CD14-positive monocyte (primary cell): ENCODE measurements at regions not wholly inside any gene's neighbourhood (a gene's known extent, or its start where the extent isn't known, plus 50 kb on each side); places are given as distances from the start of the nearest gene placed in this dataset.

Source experiments
- DNase-seq, 3 donors: peaks; one replicate each; pipeline ENCODE4 v3.0.0-alpha.2; 2011 to 2022
- H2AFZ ChIP-seq: 2 replicates; pipeline ENCODE4 v1.6.0; 2012; ENCODE audit warnings: mild to moderate bottlenecking, low read depth, low read length, inconsistent platforms; ENCODE audit not compliant: insufficient read depth, poor library complexity, severe bottlenecking
- H3K27ac ChIP-seq, 2 donors: 1 replicate in 1 of 2; 2 replicates in 1 of 2; pipeline ENCODE4 v1.5.1; 2012 to 2013; ENCODE audit warnings: low read length in 2 of 2, control low read depth in 1 of 2, inconsistent platforms in 1 of 2, low read depth in 1 of 2, mild to moderate bottlenecking in 1 of 2
- H3K27me3 ChIP-seq, 2 donors: one replicate each; pipeline versions ENCODE4 v1.6.0 to v1.6.1; 2011 to 2013; ENCODE audit warnings: low read length in 2 of 2; ENCODE audit not compliant: control insufficient read depth in 2 of 2, insufficient read depth in 2 of 2
- H3K36me3 ChIP-seq, 2 donors: replicated peaks in 1 of 2; 1 replicate in 1 of 2; 2 replicates in 1 of 2; pipeline versions ENCODE4 v1.5.1 to v1.6.1; 2012 to 2013; ENCODE audit warnings: low read length in 2 of 2, control low read depth in 1 of 2, inconsistent platforms in 1 of 2, mild to moderate bottlenecking in 1 of 2; ENCODE audit not compliant: insufficient read depth in 2 of 2, control insufficient read depth in 1 of 2
- H3K4me1 ChIP-seq, 2 donors: 1 replicate in 1 of 2; 2 replicates in 1 of 2; pipeline versions ENCODE4 v1.5.1 to v1.6.1; 2012 to 2013; ENCODE audit warnings: low read length in 2 of 2, control low read depth in 1 of 2, inconsistent platforms in 1 of 2, mild to moderate bottlenecking in 1 of 2, moderate library complexity in 1 of 2; ENCODE audit not compliant: insufficient read depth in 2 of 2, control insufficient read depth in 1 of 2
- H3K4me2 ChIP-seq: replicated peaks from 2 replicates; pipeline ENCODE3; 2012; ENCODE audit warnings: low read length, moderate library complexity, mild to moderate bottlenecking; ENCODE audit not compliant: poor library complexity, severe bottlenecking; ENCODE audit errors: extremely low read depth
- H3K4me3 ChIP-seq, 3 experiments: fragments of 200-600 bp in 1 of 3; sonication (generic) in 1 of 3; replicated peaks in 1 of 3; 1 replicate in 2 of 3; 2 replicates in 1 of 3; pipeline ENCODE4 v1.5.1; 2011 to 2013; ENCODE audit warnings: low read length in 3 of 3, mild to moderate bottlenecking in 3 of 3, control low read depth in 2 of 3, low read depth in 2 of 3, inconsistent platforms in 1 of 3, moderate library complexity in 1 of 3
- H3K79me2 ChIP-seq: 2 replicates; pipeline ENCODE4 v1.6.0; 2012; ENCODE audit warnings: mild to moderate bottlenecking, control low read depth, inconsistent platforms, low read length, moderate library complexity; ENCODE audit not compliant: insufficient read depth
- H3K9ac ChIP-seq: 2 replicates; pipeline ENCODE4 v1.6.0; 2017; ENCODE audit warnings: low read length, mild to moderate bottlenecking; ENCODE audit not compliant: insufficient read depth, poor library complexity, severe bottlenecking
- H3K9me3 ChIP-seq, 2 donors: replicated peaks in 1 of 2; 1 replicate in 1 of 2; 2 replicates in 1 of 2; pipeline versions ENCODE4 v1.5.1 to v1.6.1; 2012 to 2013; ENCODE audit warnings: low read length in 2 of 2, control low read depth in 1 of 2; ENCODE audit not compliant: control insufficient read depth in 1 of 2, insufficient read depth in 1 of 2
- H4K20me1 ChIP-seq: 2 replicates; pipeline ENCODE4 v1.6.0; 2012; ENCODE audit warnings: mild to moderate bottlenecking, low read length, control low read depth, moderate library complexity; ENCODE audit not compliant: insufficient read depth
- H3K27ac Mint-ChIP-seq, 7 donors: one replicate each; pipeline ENCODE4 v1.8.0; 2020; ENCODE audit warnings: mild to moderate bottlenecking in 7 of 7, mixed read lengths in 7 of 7, moderate library complexity in 6 of 7, inconsistent platforms in 2 of 7
- H3K27me3 Mint-ChIP-seq, 3 donors: one replicate each; pipeline ENCODE4 v1.8.0; 2021 to 2022; ENCODE audit warnings: low read depth in 3 of 3, mild to moderate bottlenecking in 3 of 3, mixed read lengths in 3 of 3, moderate library complexity in 3 of 3, inconsistent platforms in 1 of 3
- H3K36me3 Mint-ChIP-seq, 2 donors: one replicate each; pipeline ENCODE4 v1.8.0; 2020; ENCODE audit warnings: mixed read lengths in 2 of 2, inconsistent platforms in 1 of 2, mild to moderate bottlenecking in 1 of 2
- H3K4me1 Mint-ChIP-seq: one replicate; pipeline ENCODE4 v1.8.0; 2020; ENCODE audit warnings: mild to moderate bottlenecking, mixed read lengths
- H3K4me3 Mint-ChIP-seq, 2 donors: one replicate each; pipeline ENCODE4 v1.8.0; 2020; ENCODE audit warnings: mild to moderate bottlenecking in 2 of 2, mixed read lengths in 2 of 2, moderate library complexity in 1 of 2
- H3K9me3 Mint-ChIP-seq, 7 donors: one replicate each; pipeline ENCODE4 v1.8.0; 2020 to 2022; ENCODE audit warnings: mixed read lengths in 7 of 7, mild to moderate bottlenecking in 6 of 7, moderate library complexity in 6 of 7, inconsistent platforms in 2 of 7
- CTCF ChIP-seq: fragments of 200-600 bp; IDR thresholded peaks from one replicate; pipeline ENCODE4 v1.8.0; 2022; ENCODE audit warnings: antibody characterized with exemption, mild to moderate bottlenecking
- WGBS: methylation state at CpG from one replicate; pipeline ENCODE4 v1.1.5; 2013; ENCODE audit warnings: missing lambda C conversion rate; ENCODE audit not compliant: insufficient coverage; 5-methylcytosine and 5-hydroxymethylcytosine counted together
- intact Hi-C, 2 donors: fragments of 100-400 bp; cut with micrococcal nuclease; formaldehyde crosslinking; loops; one replicate each; pipeline versions ENCODE4 v1.15.0 to v1.15.1; 2023

DNA sequence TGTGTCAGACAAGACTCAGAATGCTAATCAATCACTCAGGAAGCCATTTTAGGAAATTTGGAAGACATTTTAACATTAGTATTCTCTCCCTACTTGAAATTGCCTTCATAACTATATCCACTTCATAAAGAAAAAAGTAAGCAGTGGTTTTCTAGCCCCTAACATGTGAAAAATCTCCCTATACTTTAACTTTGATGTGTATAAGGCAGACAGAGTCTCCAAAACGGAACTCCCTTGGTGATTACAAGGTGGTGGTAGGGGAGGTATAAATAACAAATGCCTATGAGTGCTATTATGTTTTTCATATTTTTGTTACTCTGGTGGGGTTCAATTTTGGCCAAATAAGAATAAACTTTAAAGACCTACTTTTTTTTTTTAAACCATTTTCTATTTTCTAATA is 300.3 kb downstream of the BTG1 start:
- Histone ChIP-seq H3K4me1 (no peaks in the 10 kb centered on the region), H3K27me3 (no peaks in the 10 kb centered on the region), H4K20me1 (no peaks in the 10 kb centered on the region), H3K36me3 (no peaks in the 10 kb centered on the region), H3K4me3 (no peak overlapping the region), H2AFZ (no peak overlapping the region), H3K27ac (no peak overlapping the region), H3K9ac (no peak overlapping the region), H3K4me2 (no peak overlapping the region), H3K79me2 (no peaks in the 10 kb centered on the region), H3K9me3 (peaks cover 0 to 7% of the 10 kb centered on the region in 2 donors)
- no peaks in the 10 kb centered on the region for H3K36me3 Mint-ChIP-seq
- DNase-seq, result no peak
- H3K27ac Mint-ChIP-seq, result no peak overlapping the region
- WGBS, result no CpG with 5 or more reads among the region's 1 CpG
- peaks cover 0 to 2% (median 0%) of the 10 kb centered on the region in 3 donors for H3K27me3 Mint-ChIP-seq
- TF ChIP-seq CTCF, result no peak
- no peaks in the 10 kb centered on the region for H3K4me1 Mint-ChIP-seq
- H3K4me3 Mint-ChIP-seq, result no peak overlapping the region
- intact Hi-C loops, result no loop called here
- H3K9me3 Mint-ChIP-seq, result peaks cover 0 to 12% (median 2%) of the 10 kb centered on the region in 7 donors

- Mint-ChIP-seq H3K27ac (no peak overlapping the region), H3K4me3 (no peak overlapping the region), H3K4me1 (no peaks in the 10 kb centered on the region), H3K27me3 (no peaks in the 10 kb centered on the region), H3K9me3 (peaks cover 0 to 12% (median 2%) of the 10 kb centered on the region in 7 donors), H3K36me3 (no peaks in the 10 kb centered on the region)
- H3K9ac ChIP-seq, result no peak overlapping the region
- no peaks in the 10 kb centered on the region for H3K4me1 ChIP-seq
- H3K27me3 ChIP-seq, result no peaks in the 10 kb centered on the region
- H2AFZ ChIP-seq, result no peak overlapping the region
- TF ChIP-seq CTCF, result no peak
- no peak overlapping the region for H3K4me3 ChIP-seq
- no peaks in the 10 kb centered on the region for H4K20me1 ChIP-seq
- no peaks in the 10 kb centered on the region for H3K36me3 ChIP-seq
- no peaks in the 10 kb centered on the region for H3K79me2 ChIP-seq
- DNase-seq, result no peak
- no peak overlapping the region for H3K4me2 ChIP-seq
- peaks cover 0 to 7% of the 10 kb centered on the region in 2 donors for H3K9me3 ChIP-seq
- intact Hi-C loops, result no loop called here
- no peak overlapping the region for H3K27ac ChIP-seq
These were observed 303.8 kb downstream of the BTG1 start for GRCh38 chr12:91841822-91842221.
